NT2/D1 (cell line): ENCODE measurements at regions not wholly inside any gene's neighbourhood (a gene's known extent, or its start where the extent isn't known, plus 50 kb on each side); places are given as distances from the start of the nearest gene placed in this dataset.
"Not testable (repeated sequence)": the region's sequence is repeated elsewhere in the genome, so short reads cannot be mapped to it uniquely, and the experiment has no call there.

ENCODE experiments used
- DNase-seq: peaks from one replicate; pipeline ENCODE4 v3.0.0-alpha.2; 2011; ENCODE audit warnings: low read depth, low spot score
- H3K27me3 ChIP-seq: 2 replicates; pipeline ENCODE4 v1.6.0; 2011; ENCODE audit warnings: mild to moderate bottlenecking; ENCODE audit not compliant: insufficient read length, insufficient read depth
- H3K36me3 ChIP-seq: 2 replicates; pipeline ENCODE4 v1.6.1; 2011; ENCODE audit warnings: mild to moderate bottlenecking, low read length, mixed read lengths; ENCODE audit not compliant: insufficient read depth, insufficient read length
- H3K4me1 ChIP-seq: 2 replicates; pipeline ENCODE4 v1.5.1; 2011; ENCODE audit not compliant: insufficient read depth, insufficient read length
- H3K4me3 ChIP-seq: 2 replicates; pipeline ENCODE4 v1.5.1; 2011; ENCODE audit warnings: low read depth; ENCODE audit not compliant: insufficient read length
- H3K9ac ChIP-seq: 2 replicates; pipeline ENCODE4 v1.6.0; 2011; ENCODE audit warnings: low read depth; ENCODE audit not compliant: insufficient read length
- H3K9me3 ChIP-seq: 2 replicates; pipeline ENCODE4 v1.5.1; 2011; ENCODE audit warnings: mild to moderate bottlenecking, low read length; ENCODE audit not compliant: insufficient read depth
- SUZ12 ChIP-seq: IDR thresholded peaks from 2 replicates; pipeline ENCODE4 v1.6.1; 2011; ENCODE audit not compliant: insufficient read length, insufficient read depth; ENCODE audit errors: extremely low read depth
- YY1 ChIP-seq: IDR thresholded peaks from 2 replicates; pipeline ENCODE4 v1.6.1; 2011; ENCODE audit not compliant: insufficient read length, insufficient read depth
- ZNF274 ChIP-seq: IDR thresholded peaks from 2 replicates; pipeline ENCODE4 v1.6.1; 2011; ENCODE audit warnings: mild to moderate bottlenecking, low read depth, low read length

- no peaks in the 10 kb centered on the region for H3K9me3 ChIP-seq
- H3K4me1 ChIP-seq: no peaks in the 10 kb centered on the region
- H3K27me3 ChIP-seq: no peaks in the 10 kb centered on the region
- H3K4me3 ChIP-seq: no peak overlapping the region
- no peak for DNase-seq
- no peaks in the 10 kb centered on the region for H3K36me3 ChIP-seq
- no peak for TF ChIP-seq YY1
- TF ChIP-seq ZNF274: no peak
- TF ChIP-seq SUZ12: no peak
- H3K9ac ChIP-seq: no peak overlapping the region
Measured at GRCh38 chr20:30630761-30631160, 626.7 kb upstream of the DEFB115 start.

- not testable (repeated sequence) for DNase-seq
Measured at GRCh38 chr20:30631261-30631789, 626.1 kb upstream of the DEFB115 start.

GRCh38 chr20:30632773-30633172 lies 624.7 kb upstream of the DEFB115 start:
- H3K9me3 ChIP-seq, H3K4me1 ChIP-seq, H3K9ac ChIP-seq, H3K27me3 ChIP-seq, DNase-seq, H3K4me3 ChIP-seq, H3K36me3 ChIP-seq: not testable (repeated sequence)

More at GRCh38 chr20:30631261-30631789, 626.1 kb upstream of the DEFB115 start:
- not testable (repeated sequence) for H3K27me3 ChIP-seq, H3K4me3 ChIP-seq, H3K36me3 ChIP-seq, H3K4me1 ChIP-seq, H3K9me3 ChIP-seq, H3K9ac ChIP-seq

GRCh38 chr20:30641522-30641921 lies 615.9 kb upstream of the DEFB115 start:
- not testable (repeated sequence) for DNase-seq, H3K36me3 ChIP-seq, H3K9ac ChIP-seq, H3K9me3 ChIP-seq, H3K4me3 ChIP-seq, H3K4me1 ChIP-seq, H3K27me3 ChIP-seq

- DNase-seq, H3K36me3 ChIP-seq: not testable (repeated sequence)
Measured at GRCh38 chr20:30660982-30661381, 596.5 kb upstream of the DEFB115 start.

GRCh38 chr20:30668418-30668817 lies 589.0 kb upstream of the DEFB115 start:
- DNase-seq, H3K27me3 ChIP-seq, H3K9me3 ChIP-seq, H3K36me3 ChIP-seq, H3K4me1 ChIP-seq, H3K4me3 ChIP-seq, H3K9ac ChIP-seq: not testable (repeated sequence)

More at GRCh38 chr20:30660982-30661381, 596.5 kb upstream of the DEFB115 start:
- not testable (repeated sequence) for H3K27me3 ChIP-seq, H3K9ac ChIP-seq, H3K4me1 ChIP-seq, H3K4me3 ChIP-seq, H3K9me3 ChIP-seq

- not testable (repeated sequence) for H3K4me3 ChIP-seq, H3K4me1 ChIP-seq, H3K36me3 ChIP-seq, H3K9me3 ChIP-seq, H3K27me3 ChIP-seq, H3K9ac ChIP-seq, DNase-seq
Measured at GRCh38 chr20:30669330-30670029, 588.0 kb upstream of the DEFB115 start.

GRCh38 chr20:30671120-30671519 lies 586.3 kb upstream of the DEFB115 start:
- H3K9me3 ChIP-seq, H3K9ac ChIP-seq, H3K4me1 ChIP-seq, H3K27me3 ChIP-seq, H3K4me3 ChIP-seq, DNase-seq, H3K36me3 ChIP-seq: not testable (repeated sequence)

GRCh38 chr20:30675988-30676564 lies 581.4 kb upstream of the DEFB115 start:
- not testable (repeated sequence) for H3K9me3 ChIP-seq, H3K27me3 ChIP-seq, H3K4me1 ChIP-seq, DNase-seq, H3K36me3 ChIP-seq, H3K4me3 ChIP-seq, H3K9ac ChIP-seq

- H3K27me3 ChIP-seq, H3K9me3 ChIP-seq, H3K4me1 ChIP-seq, H3K4me3 ChIP-seq, H3K9ac ChIP-seq, H3K36me3 ChIP-seq, DNase-seq: not testable (repeated sequence)
Measured at GRCh38 chr20:30682236-30682635, 575.2 kb upstream of the DEFB115 start.

- not testable (repeated sequence) for H3K4me1 ChIP-seq, H3K36me3 ChIP-seq, H3K9me3 ChIP-seq, H3K27me3 ChIP-seq, DNase-seq, H3K4me3 ChIP-seq, H3K9ac ChIP-seq
Measured at GRCh38 chr20:30712861-30713260, 544.6 kb upstream of the DEFB115 start.
